ENCODE measurements at regions not wholly inside any gene's neighbourhood (a gene's known extent, or its start where the extent isn't known, plus 50 kb on each side); places are given as distances from the start of the nearest gene placed in this dataset.

GRCh38 chr4:60002603-60003337, 1197.4 kb upstream of the ADGRL3 start:
- DNase-seq = no peak
- H3K27me3 ChIP-seq = no peaks in the 10 kb centered on the region
- peak; percentile 54 to 87 for ATAC-seq (ENCODE audit: low FRiP score in 2 of 2)
- H3K36me3 ChIP-seq = no peaks in the 10 kb centered on the region
- H3K27ac ChIP-seq = peak overlapping the region in 3 of 4 donors; percentile 5 to 50 (median 48)
- peaks cover 0 to 8% (median 0%) of the 10 kb centered on the region in 4 donors for H3K9me3 ChIP-seq
- 45 to 53% methylated on average over 3 of the region's 3 CpGs for WGBS, 2 donors
- peaks cover 0 to 4% (median 0%) of the 10 kb centered on the region in 4 donors for H3K4me1 ChIP-seq
- TF ChIP-seq EP300 (IDR thresholded peaks at IDR 0.05) (peak in 2 of 4 donors; percentile 20 to 87), POLR2A (IDR thresholded peaks at IDR 0.05) (no peak)
- H3K4me3 ChIP-seq = no peak overlapping the region

- ATAC-seq (ENCODE audit: low FRiP score in 2 of 2) (no peak), DNase-seq (no peak)
- H3K4me1 ChIP-seq = no peaks in the 10 kb centered on the region
- no peaks in the 10 kb centered on the region for H3K9me3 ChIP-seq
- H3K36me3 ChIP-seq = no peaks in the 10 kb centered on the region
- H3K27me3 ChIP-seq = no peaks in the 10 kb centered on the region
- no peak overlapping the region for H3K27ac ChIP-seq
- WGBS, 2 donors = 93 to 94% methylated on average over 2 of the region's 2 CpGs
- TF ChIP-seq EP300 (IDR thresholded peaks at IDR 0.05) (no peak), POLR2A (IDR thresholded peaks at IDR 0.05) (no peak), CTCF (IDR thresholded peaks at IDR 0.05) (no peak), POLR2AphosphoS5 (IDR thresholded peaks at IDR 0.05) (no peak)
- no peak overlapping the region for H3K4me3 ChIP-seq
These were observed 1186.5 kb upstream of the ADGRL3 start for GRCh38 chr4:60013464-60014184.

GRCh38 chr4:60016971-60017370, 1183.2 kb upstream of the ADGRL3 start:
- Histone ChIP-seq H3K36me3 (no peaks in the 10 kb centered on the region), H3K4me1 (no peaks in the 10 kb centered on the region), H3K9me3 (no peaks in the 10 kb centered on the region), H3K4me3 (no peak overlapping the region), H3K27me3 (no peaks in the 10 kb centered on the region), H3K27ac (no peak overlapping the region)
- ATAC-seq (ENCODE audit: low FRiP score in 2 of 2) (no peak), DNase-seq (no peak)
- TF ChIP-seq CTCF (IDR thresholded peaks at IDR 0.05) = no peak
- no peak for TF ChIP-seq POLR2AphosphoS5 (IDR thresholded peaks at IDR 0.05)
- TF ChIP-seq POLR2A (IDR thresholded peaks at IDR 0.05) = no peak
- no peak for TF ChIP-seq EP300 (IDR thresholded peaks at IDR 0.05)
- WGBS, 2 donors = 55 to 70% methylated on average over 1 of the region's 1 CpG

- Histone ChIP-seq H3K4me1 (no peaks in the 10 kb centered on the region), H3K36me3 (no peaks in the 10 kb centered on the region), H3K9me3 (no peaks in the 10 kb centered on the region), H3K27me3 (no peaks in the 10 kb centered on the region), H3K4me3 (no peak overlapping the region), H3K27ac (no peak overlapping the region)
- ATAC-seq (ENCODE audit: low FRiP score in 2 of 2) = no peak
- WGBS, 2 donors = 88 to 89% methylated on average over 2 of the region's 2 CpGs
- TF ChIP-seq CTCF (IDR thresholded peaks at IDR 0.05) (no peak), EP300 (IDR thresholded peaks at IDR 0.05) (no peak), POLR2AphosphoS5 (IDR thresholded peaks at IDR 0.05) (no peak), POLR2A (IDR thresholded peaks at IDR 0.05) (no peak)
- no peak for DNase-seq
These were observed 1180.9 kb upstream of the ADGRL3 start for GRCh38 chr4:60019180-60019579.

GRCh38 chr4:60019946-60020345, 1180.2 kb upstream of the ADGRL3 start:
- TF ChIP-seq CTCF (IDR thresholded peaks at IDR 0.05) = no peak
- no peak for TF ChIP-seq EP300 (IDR thresholded peaks at IDR 0.05)
- no peak for TF ChIP-seq POLR2AphosphoS5 (IDR thresholded peaks at IDR 0.05)
- no peak for TF ChIP-seq POLR2A (IDR thresholded peaks at IDR 0.05)
- H3K27ac ChIP-seq = no peak overlapping the region

More at GRCh38 chr4:60019946-60020345, 1180.2 kb upstream of the ADGRL3 start:
- Histone ChIP-seq H3K4me1 (no peaks in the 10 kb centered on the region), H3K4me3 (no peak overlapping the region), H3K36me3 (no peaks in the 10 kb centered on the region), H3K27me3 (no peaks in the 10 kb centered on the region), H3K9me3 (no peaks in the 10 kb centered on the region)
- DNase-seq (no peak), ATAC-seq (ENCODE audit: low FRiP score in 2 of 2) (no peak)
- 57 to 61% methylated on average over 1 of the region's 1 CpG for WGBS, 2 donors

Data from upper lobe of left lung (tissue), 6 donors.